ENCODE measurements at regions not wholly inside any gene's neighbourhood (a gene's known extent, or its start where the extent isn't known, plus 50 kb on each side); places are given as distances from the start of the nearest gene placed in this dataset.

DNA sequence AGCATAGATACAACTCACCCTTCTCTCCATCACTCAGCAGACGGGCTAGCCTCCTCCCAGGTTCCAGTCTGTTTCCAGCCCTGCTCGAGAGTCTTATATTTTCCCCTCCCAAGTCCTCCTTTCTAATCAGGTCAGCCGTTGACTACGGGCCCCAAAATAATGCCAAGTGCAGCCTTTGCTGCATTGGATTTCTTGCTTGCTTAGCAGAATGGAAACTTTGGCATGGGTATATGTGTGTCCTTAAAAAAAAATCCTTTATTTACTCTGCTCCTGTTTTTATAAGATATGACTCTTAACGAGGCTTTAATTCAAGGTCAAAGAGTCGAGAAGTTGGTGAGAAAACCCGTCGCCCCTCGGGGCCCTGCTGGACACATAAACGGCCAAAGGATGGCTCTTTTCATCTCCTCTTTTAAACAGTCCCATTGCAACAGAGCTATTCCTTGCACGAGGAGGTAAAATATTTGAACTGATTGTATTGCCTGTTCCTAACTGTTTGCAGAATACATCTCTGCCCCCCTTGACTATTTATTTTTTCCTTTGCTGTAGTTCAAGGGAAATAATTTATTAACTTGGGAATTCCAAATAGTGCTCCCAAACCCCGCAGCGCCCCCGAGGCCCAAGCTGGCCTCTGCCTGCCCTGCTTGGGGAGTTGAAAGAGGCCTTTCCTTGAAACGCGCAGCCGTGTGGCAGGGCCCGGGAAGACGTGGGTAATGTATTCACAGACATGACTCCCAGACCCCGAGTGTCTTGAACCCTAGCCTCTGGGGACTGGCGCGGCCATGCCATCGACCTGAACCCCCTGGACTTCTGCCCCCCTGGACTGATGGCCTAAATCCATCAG, 156.5 kb upstream of the MYL2 start:
- DNase-seq (ENCODE audit: low read depth) = no peak

DNA sequence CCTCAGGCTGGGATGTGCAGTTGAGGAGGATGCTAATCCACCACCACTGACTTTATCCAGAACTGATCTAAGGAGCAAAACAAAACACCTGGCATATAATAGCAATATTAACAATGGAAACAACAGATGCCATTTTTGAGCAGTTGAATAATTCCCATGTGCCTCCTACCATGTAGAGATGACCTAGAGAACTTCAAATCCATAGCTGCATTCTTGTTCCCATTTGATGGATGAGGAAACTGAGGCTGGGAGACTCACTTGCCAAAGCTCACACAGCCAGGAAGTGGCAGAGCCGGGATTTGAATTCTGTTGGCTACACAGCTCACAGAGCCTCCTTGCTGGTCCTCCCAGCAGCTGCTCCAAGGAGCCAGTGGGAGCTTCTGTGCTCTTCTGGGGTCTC, 155.8 kb upstream of the MYL2 start:
- no peak for DNase-seq (ENCODE audit: low read depth)

DNA sequence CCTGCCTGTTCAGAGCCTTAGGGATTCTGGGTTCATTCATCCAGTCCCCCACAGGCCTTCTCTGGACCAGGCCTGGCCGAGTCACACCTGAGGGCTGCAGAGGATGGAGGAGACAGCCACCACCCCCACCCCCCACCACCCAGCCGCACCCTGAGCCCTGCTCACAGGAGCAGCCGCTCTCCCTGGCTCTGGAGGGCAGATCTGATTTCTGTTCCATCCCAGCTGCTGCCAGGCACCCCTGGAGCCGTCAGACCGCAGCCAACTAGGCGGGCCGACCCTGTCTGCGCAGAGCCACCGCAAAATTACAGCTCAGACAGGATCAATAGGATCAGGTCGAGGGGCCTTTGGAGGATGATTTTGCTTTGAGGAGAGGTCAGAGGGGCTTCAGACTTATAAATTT, 154.6 kb upstream of the MYL2 start:
- DNase-seq (ENCODE audit: low read depth) = no peak

DNA sequence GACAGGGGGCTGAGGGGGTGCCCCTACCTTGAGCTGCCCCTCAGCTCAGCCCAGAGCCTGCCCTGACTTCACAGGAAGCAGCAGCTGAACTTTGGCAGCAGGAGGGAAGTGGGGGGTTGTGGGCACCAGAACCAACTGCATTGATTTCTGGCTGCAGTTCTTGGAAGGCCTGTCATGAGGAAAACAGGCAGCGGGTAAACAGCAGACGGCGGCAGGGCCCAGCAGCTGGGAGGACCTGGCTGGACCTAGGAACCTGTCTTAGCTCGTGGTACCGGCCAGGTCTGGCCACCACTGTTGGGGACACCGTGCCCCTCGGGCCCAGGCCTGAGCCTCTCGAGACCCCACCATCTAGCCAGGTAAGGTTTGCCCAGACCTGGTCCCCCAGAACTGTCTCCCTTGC, 154.2 kb upstream of the MYL2 start:
- no peak for DNase-seq (ENCODE audit: low read depth)

DNA sequence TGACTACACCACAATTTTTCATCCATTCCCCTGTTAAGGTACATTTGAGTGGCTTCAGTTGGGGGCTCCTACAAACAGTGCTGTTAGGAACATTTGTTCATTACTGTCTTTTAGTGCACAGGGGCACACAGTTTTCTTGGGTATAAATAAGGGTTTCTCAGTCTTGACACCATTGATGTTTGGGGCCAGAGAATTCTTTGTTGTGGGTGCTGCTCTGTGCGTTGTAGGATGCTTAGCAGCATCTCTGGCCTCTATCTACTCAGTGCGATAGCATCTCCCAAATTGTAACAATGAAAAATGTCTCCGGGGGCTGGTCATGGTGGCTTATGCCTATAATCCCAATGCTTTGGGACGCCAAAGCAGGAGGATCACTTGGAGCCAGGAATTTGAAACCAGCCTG, 153.0 kb upstream of the MYL2 start:
- no peak for DNase-seq (ENCODE audit: low read depth)

DNA sequence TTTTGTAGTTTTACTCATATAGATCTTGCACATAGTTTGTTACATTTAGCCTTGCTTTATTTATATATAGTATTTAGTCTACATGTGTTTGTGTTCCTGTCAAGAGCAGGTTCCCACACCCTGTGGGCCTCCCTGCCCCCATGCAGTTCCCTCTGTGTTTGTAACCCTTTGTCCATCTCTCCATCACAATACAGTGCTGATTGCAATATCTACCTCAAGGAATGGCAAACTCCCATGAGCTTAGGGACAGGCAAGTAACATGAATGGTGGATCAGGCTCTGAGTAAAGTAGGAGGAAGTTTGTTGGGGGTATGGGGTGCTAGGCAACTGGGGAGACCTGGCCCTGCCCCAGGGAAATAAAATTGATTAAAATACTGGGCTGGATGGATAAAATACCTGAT, 151.9 kb upstream of the MYL2 start:
- no peak for DNase-seq (ENCODE audit: low read depth)

DNA sequence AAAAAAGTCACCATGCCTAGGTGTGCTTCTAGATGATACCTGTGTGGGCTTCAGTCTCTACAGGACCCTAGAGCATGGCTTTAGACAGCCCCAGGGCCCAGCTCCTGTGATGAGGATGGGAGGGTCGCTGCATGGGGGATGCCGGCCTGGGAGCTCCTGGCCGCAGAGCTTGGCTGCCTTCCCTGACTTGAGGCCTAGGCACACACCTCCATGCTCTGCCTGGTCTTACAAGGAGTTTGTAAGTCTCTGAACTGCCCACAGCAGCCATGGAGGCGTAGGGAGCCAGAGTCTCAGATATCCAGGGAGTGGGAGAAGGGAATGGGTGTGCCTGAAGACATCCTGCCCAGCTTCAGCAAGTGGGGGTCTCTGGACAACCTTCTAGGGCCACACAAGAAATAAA, 149.5 kb upstream of the MYL2 start:
- no peak for DNase-seq (ENCODE audit: low read depth)

DNA sequence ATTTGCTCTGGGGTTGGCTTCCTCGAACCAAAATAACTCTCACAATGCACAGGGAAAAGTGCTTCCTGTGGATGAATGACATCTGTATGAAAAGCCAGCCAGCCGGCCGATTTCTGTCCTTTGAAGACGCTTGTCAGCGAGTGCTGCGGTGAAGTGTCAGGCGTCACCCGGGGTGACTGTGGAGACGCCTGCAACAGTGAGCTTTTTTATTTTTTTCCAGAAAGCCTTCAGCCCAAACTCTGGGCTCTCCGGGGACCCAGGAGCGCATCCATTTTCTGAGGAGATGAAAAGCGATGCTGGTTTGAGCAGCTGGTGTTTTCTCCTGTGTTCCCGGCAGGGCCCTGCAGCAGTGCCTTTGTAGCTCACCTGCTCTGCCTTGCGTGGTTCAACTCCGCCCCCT, 147.9 kb upstream of the MYL2 start:
- DNase-seq (ENCODE audit: low read depth) = no peak

DNA sequence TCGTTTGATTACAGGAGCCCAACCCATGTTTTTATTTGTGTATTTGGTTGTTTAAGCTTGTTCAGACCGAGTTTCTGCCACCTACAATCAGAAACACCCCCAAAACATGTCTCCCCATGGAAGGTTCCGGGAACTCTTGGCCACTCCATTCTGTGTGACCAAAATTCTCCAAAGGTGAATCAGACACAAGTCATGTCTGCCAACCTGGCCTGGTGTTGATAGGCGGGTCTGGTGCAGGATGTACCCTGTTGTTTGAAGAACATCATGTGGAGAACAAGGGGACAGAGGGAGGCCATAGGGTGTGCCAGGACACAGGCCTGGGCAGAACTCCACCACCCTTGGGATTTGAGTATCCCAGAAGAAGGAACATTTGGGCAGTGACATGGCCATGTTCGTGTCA, 147.1 kb upstream of the MYL2 start:
- DNase-seq (ENCODE audit: low read depth) = no peak

DNA sequence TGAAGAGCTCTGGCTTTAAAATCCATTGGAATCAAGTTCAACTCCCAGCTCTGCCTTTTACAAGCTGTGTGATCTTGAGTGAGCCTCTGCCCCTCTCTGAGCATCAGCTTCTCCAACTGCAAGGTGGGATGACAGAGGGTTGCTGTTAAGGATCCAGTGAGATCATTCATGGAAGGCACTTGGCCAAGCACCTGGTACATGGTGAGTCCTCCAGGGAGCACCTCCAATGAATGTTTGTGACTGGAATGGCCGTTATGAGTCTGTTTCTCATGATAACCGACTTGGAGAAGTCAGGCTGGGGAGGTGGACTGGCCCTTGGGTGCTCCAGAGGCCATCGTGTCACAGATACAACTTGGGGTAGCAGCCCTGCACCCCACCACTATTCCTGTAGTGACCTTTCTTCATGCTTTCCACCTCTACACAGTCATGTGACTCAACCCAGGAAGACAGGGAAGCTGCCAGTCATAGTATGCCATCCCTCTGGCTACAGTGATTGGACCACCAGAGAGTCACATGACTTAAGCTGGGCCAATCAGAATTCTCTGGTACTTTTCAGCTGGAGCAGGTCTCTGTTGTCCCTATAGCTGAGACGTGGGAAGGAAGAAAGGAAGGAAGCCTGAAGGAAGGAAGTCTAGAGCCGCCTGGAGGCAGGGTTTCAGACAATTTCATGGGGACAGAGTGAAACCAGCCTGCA, 146.5 kb upstream of the MYL2 start:
- DNase-seq (ENCODE audit: low read depth) = no peak

DNA sequence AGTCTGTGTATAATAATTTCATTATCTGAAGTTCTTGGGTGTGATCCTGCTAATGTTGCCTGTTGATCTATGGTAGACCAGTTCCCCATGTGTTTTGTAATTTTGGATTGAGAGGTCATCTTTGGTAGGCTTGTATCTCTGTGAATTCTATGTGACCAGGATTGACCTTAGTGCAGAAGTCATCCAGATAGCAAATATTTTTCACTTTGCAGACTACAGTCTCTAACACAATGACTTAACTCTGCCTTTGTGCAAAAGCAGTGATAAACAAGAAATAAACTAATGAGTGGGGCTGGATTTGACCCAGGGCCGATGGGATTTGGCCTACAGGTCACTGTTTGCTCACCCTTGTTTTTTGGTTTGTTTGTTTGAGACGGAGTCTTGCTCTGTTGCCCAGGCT, 144.6 kb upstream of the MYL2 start:
- no peak for DNase-seq (ENCODE audit: low read depth)

DNA sequence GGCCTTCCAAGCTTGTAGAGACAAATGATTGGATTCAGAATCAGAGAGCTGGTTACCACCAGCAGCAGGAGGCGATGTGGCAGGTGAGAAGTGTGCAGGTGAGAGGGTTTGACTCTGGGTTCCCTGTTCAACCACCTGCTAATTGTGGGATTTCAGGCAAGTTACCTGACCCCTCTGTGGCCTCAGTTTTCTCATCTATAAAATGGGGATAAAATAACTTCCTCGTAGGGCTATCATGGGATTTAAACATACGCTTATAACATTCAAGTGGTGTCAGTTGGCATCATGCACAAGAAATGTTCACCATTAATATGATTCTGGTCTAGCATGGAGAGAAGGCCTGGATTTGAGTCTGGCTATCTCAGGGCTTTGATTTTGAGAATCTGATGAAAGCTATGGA, 143.8 kb upstream of the MYL2 start:
- no peak for DNase-seq (ENCODE audit: low read depth)

DNA sequence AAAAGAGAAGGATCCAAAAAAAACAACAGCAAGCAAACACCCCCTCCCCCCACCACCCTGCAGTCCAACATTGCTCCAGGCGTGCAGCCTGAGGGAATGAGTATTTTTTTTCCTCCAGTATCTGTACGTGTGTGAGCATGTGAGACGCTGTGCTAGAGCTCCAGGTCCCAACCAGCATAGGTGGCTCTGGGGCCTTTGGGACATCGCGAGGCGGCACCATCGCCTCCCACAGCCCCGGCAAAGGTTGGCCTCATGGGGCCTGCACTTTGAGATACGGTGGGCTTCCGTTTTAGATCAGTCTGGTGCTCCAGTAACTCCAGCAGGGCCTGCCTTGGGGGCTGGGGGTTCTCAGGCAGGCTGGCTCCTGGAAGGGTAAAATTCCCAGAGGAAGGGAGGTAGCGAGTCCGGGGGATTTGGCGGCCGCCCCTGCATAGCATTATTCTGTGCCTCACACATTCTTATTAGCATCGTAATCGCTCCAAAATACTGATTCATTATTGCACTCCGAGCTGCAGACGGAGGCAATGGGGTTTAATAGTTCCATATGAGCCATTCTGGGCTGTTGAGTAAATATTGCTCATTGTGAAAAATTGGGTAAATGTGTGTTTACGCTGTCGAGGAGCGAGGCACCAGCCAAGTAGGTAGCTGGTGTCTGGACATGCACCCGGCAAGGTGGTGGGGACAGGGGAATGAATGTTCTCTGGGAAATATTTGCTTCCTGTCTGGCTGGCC, 143.1 kb upstream of the MYL2 start:
- DNase-seq (ENCODE audit: low read depth) = no peak

DNA sequence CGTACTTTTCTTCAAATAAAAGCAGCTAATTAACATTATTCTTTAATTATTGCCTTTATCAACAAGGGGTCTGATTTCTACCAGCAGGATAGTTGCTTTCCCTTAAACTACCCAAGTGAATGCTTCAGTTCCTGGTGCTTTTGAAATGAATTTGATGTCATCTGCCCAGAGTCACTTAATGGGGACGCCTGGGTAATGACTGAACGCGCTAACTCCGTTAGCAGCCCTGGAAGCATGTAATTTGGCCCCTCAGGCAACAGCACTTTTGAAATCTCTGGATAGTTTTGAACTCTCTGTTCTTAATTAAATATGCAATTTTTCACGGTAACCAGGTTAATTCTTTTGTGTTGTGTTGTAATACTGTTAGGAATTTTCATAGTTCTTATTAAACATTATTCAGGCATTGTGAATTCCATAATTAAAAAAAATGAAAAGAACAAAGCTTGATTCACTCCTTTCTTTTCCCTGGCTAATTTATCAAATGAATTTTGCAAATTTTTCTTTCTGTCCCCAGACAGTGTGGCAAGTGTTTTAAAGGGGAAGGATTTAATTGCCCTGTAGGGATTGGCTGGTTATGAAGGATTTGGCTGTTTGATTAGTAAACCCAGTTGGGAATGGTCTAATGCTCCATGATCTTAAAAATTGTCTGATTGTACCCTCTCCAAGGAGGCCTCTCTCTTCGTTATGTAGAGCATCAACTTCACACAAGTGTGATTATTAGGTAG, 137.5 kb upstream of the MYL2 start:
- no peak for DNase-seq (ENCODE audit: low read depth)

DNA sequence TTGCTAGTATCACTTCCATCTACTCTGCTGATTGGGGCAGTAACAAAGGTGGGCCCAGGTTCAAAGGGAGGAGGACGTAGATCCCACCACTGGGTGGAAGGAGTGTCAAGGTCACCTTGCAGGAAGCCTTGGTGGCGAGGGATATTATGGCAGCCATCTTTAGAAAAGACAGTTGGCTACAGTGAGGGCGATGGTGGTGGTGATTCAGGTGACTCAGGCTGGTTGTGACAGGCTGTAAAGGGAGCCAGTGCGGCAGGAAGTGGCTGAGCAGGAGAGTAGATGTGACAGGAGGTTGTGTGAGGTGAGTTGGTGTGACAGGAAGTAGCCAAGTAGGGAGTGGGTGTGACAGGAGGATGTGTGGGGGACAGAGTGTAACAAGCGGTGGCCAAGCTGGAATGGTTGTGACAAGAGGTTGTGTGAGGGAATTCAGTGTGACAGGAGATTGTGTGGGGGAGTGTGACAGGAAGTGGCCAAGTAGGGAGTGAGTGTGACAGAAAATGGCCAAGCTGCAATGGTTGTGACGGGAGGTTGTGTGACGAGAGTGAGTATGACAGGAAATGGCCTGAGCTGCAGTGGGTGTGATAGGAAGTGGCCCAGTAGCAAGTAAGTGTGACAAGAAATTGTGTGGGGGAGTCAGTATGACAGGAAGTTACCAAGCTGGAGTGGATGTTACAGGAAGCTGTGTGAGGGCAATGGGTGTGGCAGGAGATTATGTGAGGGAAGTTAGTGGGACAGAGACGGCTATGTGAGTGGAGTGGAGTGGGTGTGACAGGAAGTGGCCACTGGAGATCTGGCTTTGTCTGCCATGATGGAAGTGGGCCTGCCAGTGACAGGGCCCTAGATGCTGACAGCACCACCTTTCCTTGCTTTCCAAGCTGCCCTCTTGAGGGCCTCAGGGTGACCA, 136.5 kb upstream of the MYL2 start:
- peak; percentile 52 for DNase-seq (ENCODE audit: low read depth)

DNA sequence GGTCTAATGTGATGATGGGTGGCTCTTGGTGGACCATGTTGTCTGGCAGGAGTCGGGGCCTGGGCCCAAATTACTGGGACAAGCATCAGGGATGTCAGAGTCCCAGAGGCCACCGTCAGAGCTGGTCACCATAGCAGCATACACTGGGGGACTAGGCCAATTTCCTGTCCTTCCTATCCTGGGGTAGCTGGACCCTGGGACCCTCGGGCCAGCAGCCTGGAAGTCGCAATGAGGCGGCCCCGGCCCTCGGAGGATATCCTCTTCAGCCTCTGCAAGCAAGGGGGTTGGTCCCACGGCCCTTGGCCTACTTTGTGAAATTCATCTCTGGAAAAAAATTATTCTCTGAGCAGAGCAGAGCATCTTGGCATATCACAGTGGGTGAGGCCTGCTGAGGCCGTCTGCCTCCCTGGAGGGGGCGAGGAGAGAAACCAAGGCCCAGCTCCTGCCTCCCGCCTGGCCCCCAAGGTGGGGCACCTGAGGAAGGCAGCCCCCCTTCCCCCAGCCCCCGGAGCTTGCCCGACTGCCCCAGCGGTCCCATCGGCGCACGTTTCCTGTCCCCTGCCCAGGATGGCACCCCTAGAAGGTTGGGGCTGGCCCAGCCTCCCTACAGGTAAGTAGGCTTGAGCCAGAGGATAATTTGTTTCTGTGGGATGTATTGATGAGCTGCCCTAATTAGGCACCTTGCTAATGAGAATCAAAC, 135.0 kb upstream of the MYL2 start:
- DNase-seq (ENCODE audit: low read depth) = no peak

DNA sequence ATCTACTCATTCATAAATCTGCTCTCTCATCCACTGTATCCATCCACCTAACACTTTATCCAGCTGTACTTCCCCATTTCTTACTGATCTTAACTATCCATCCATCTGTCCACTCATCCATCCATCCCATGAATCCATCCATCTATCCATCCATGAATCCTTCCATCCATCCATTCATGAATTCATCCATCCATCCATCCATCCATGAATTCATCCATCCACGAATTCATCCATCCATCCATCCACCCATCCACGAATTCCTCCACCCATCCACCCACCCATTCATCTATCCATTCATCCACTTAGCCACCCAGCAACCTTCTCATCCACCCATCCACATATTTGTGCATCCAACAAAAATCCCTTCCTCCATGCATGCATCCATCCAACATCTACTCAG, 128.6 kb upstream of the MYL2 start:
- DNase-seq (ENCODE audit: low read depth) = no peak

DNA sequence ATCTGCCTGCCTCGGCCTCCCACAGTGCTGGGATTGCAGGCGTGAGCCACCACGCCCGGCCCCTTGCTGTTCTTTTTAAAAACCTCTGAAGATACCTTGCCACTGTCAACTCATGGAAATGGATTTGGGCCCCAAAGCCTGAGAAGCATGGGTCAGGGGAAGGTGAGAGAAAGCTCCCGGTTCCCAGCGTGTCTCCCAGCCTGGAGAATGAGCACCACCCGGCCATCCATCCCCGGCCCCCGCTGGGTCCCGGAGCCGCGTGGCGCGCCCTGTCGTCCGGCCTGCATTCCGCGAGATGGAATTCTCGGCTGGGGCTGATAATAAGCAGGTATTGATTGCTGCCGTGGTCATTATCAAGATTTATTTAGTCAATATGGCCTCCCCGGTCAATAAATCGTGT, 126.5 kb upstream of the MYL2 start:
- DNase-seq (ENCODE audit: low read depth) = no peak

DNA sequence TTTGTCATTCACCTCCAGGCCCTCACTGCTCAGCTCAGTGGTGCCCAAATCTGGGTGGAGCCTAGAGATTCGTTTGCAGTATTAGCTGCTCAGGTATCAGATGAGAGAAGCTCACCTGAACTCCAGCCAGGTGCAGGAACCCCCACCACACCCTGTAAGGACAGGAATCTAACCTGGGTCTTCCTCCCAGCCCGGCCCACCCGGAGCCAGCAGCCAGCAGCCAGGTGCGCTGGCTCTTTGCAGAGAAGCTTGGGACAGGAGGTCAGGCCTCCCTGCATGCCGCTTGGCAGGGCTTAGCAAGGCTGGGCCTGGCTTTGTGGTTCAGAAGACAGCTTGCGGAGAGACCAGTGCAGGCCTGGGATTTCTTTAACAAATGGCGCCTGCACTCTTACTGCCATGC, 125.6 kb upstream of the MYL2 start:
- DNase-seq (ENCODE audit: low read depth) = no peak

DNA sequence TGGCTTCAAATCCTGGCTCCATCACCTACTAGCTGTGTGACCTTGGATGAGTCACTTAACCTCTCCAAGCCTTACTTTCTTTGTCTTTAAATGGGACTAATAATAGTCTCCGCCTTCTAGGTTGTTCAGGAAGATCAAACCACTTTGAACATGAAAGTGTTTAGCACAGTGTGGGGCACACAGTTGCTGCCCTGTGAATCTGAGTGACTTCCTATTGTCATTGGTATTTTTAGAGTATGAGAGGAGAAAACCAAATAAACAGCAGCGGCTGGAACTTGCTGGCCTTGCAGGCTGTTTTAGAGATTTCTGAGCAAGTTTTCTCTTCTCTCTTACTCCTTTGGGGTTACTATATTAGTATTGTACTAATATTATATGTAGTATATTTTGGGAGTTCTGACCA, 120.7 kb upstream of the MYL2 start:
- DNase-seq (ENCODE audit: low read depth) = no peak

DNA sequence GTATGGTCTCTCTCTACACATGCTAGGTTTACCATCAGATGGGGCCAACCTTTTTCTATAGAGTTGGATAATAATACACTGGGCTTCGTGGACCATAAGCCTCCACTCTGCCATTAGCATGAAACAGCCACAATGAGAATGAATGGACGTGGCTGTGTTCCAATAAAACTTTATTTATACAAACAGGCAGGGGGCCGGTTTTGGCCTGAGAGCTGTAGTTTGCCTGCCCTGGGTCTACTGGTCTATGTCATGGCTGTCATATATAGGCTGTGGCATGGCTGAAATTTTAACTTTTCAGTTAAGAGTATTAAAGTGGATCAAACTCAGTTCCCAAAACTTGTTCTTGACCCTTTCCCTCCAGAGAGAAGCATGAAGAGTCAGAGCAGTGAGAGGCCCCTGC, 120.3 kb upstream of the MYL2 start:
- no peak for DNase-seq (ENCODE audit: low read depth)
